K562 (cell line): ENCODE measurements at regions not wholly inside any gene's neighbourhood (a gene's known extent, or its start where the extent isn't known, plus 50 kb on each side); places are given as distances from the start of the nearest gene placed in this dataset.

ENCODE experiments used
- ATAC-seq: fragments of 200-7000 bp; cut with Tn5 transposase; 3 replicates; pipeline ENCODE4 v1.9.1; 2020; ENCODE audit warnings: moderate library complexity
- BruUV-seq: library from RNA; stranded (reverse); fragments of 400-500 nt; replicated peaks from 2 replicates; lab custom pipeline; 2021; lab: Mats Ljungman, UMichigan
- CTCF ChIA-PET: fragments of 300-600 bp; formaldehyde crosslinking; extraction: SDS; loops from one replicate; lab custom pipeline; 2021; ENCODE audit warnings: low intra/inter-chr PET ratio; lab: Yijun Ruan, JAX
- POLR2A ChIA-PET: fragments of 300-600, 350-650 bp; sonication (Branson Sonifier 250); formaldehyde crosslinking; extraction: SDS; loops from one replicate; lab custom pipeline; 2021; ENCODE audit warnings: antibody characterized with exemption, inconsistent platforms; lab: Yijun Ruan, JAX
- DNase-seq, 4 experiments: peaks; one replicate each; pipeline versions ENCODE4 v3.0.0 to v3.0.0-alpha.2; 2011 to 2018; ENCODE audit warnings: low spot score in 3 of 4, mixed read lengths in 3 of 4; ENCODE audit errors: extremely low read depth in 1 of 4
- FAIRE-seq: peaks from 2 replicates; lab custom pipeline; 2011; peaks lifted over from hg19 to GRCh38; lab: Jason Lieb, UNC
- H2AFZ ChIP-seq: 2 replicates; pipeline ENCODE4 v1.6.0; 2011; ENCODE audit warnings: low read depth, low read length, control low read depth, inconsistent platforms
- H3K27ac ChIP-seq: fragments of 200-600 bp; 3 replicates; pipeline ENCODE4 v1.8.0; 2011; ENCODE audit warnings: low read depth, mild to moderate bottlenecking, control low read depth, inconsistent platforms, low read length, moderate library complexity, mixed read lengths; ENCODE audit errors: extremely low read depth
- H3K27me3 ChIP-seq, 2 experiments: fragments of 300-600 bp in 1 of 2; 2 replicates in 1 of 2; 3 replicates in 1 of 2; pipeline versions ENCODE4 v1.6.0 to v1.8.0; 2011; ENCODE audit warnings: inconsistent platforms in 2 of 2, low read length in 2 of 2, mild to moderate bottlenecking in 1 of 2, mixed read lengths in 1 of 2, moderate library complexity in 1 of 2; ENCODE audit not compliant: control insufficient read depth in 2 of 2, insufficient read depth in 2 of 2
- H3K36me3 ChIP-seq: fragments of 300-600 bp; 3 replicates; pipeline ENCODE4 v1.8.0; 2011; ENCODE audit warnings: mild to moderate bottlenecking, low read length, inconsistent platforms; ENCODE audit not compliant: control insufficient read depth, insufficient read depth
- H3K4me1 ChIP-seq, 2 experiments: fragments of 200-600 bp in 1 of 2; replicated peaks in 1 of 2; 2 replicates in 1 of 2; 3 replicates in 1 of 2; pipeline versions ENCODE4 v1.5.1 to v1.8.0; 2011; ENCODE audit warnings: inconsistent platforms in 2 of 2, low read length in 2 of 2, mild to moderate bottlenecking in 1 of 2, mixed read lengths in 1 of 2, moderate library complexity in 1 of 2; ENCODE audit not compliant: control insufficient read depth in 2 of 2, insufficient read depth in 2 of 2
- H3K4me2 ChIP-seq: 2 replicates; pipeline ENCODE4 v1.6.1; 2011; ENCODE audit warnings: low read length, control low read depth, inconsistent platforms, mixed read lengths; ENCODE audit not compliant: insufficient read depth
- H3K4me3 ChIP-seq: fragments of 200-600 bp; sonication (generic), shearing (Covaris generic); 2 replicates; pipeline ENCODE4 v1.5.1; 2016; ENCODE audit warnings: control low read depth, inconsistent platforms
- H3K79me2 ChIP-seq: fragments of 200-600 bp; 3 replicates; pipeline ENCODE4 v1.8.0; 2011; ENCODE audit warnings: low read length, inconsistent platforms; ENCODE audit not compliant: control insufficient read depth, insufficient read depth
- H3K9ac ChIP-seq, 2 experiments: 2 replicates each; pipeline versions ENCODE4 v1.6.0 to v1.6.1; 2011; ENCODE audit warnings: low read depth in 2 of 2, low read length in 2 of 2, control low read depth in 1 of 2, inconsistent platforms in 1 of 2, mild to moderate bottlenecking in 1 of 2, mixed read lengths in 1 of 2; ENCODE audit not compliant: insufficient read depth in 1 of 2
- H3K9me1 ChIP-seq: one replicate; pipeline ENCODE4 v1.6.0; 2011; ENCODE audit warnings: inconsistent platforms, mild to moderate bottlenecking, low read length, moderate library complexity; ENCODE audit not compliant: control insufficient read depth, insufficient read depth
- H3K9me3 ChIP-seq: replicated peaks from 2 replicates; pipeline ENCODE4 v1.5.1; 2011; ENCODE audit warnings: low read depth, low read length, inconsistent platforms; ENCODE audit not compliant: control insufficient read depth, insufficient read depth
- H4K20me1 ChIP-seq: replicated peaks from 2 replicates; pipeline ENCODE4 v1.6.1; 2011; ENCODE audit warnings: low read length, inconsistent platforms, mixed read lengths; ENCODE audit not compliant: control insufficient read depth, insufficient read depth
- ETV5 ChIP-seq: sonication (generic); formaldehyde crosslinking; IDR thresholded peaks from 2 replicates; pipeline ENCODE4 v1.4.0; 2020; ENCODE audit warnings: low read depth, mild to moderate bottlenecking, missing genetic modification reagents
- HSF4 ChIP-seq: fragments of 250-450 bp; sonication (Bioruptor Pico); IDR thresholded peaks from 2 replicates; pipeline ENCODE4 v2.1.2; 2022; ENCODE audit warnings: mild to moderate bottlenecking, moderate library complexity, borderline replicate concordance
- ID3 ChIP-seq, 2 experiments: fragments of 250-450 bp in 1 of 2; fragments of 450-650 bp in 1 of 2; sonication (Bioruptor Pico) in 1 of 2; IDR thresholded peaks; 2 replicates each; pipeline versions ENCODE4 v1.6.1 to v1.8.0; 2016 to 2021; ENCODE audit warnings: mild to moderate bottlenecking in 2 of 2, moderate library complexity in 2 of 2, missing compliant biosample characterization in 1 of 2, missing genetic modification characterization in 1 of 2
- NFATC3 ChIP-seq: fragments of 450-650 bp; IDR thresholded peaks from 2 replicates; pipeline ENCODE4 v1.6.1; 2017; ENCODE audit warnings: mild to moderate bottlenecking
- POU5F1 ChIP-seq: fragments of 150-350 bp; IDR thresholded peaks from 2 replicates; pipeline ENCODE4 v1.6.1; 2014; ENCODE audit warnings: borderline replicate concordance, low read length, low read depth, mild to moderate bottlenecking; ENCODE audit not compliant: partially characterized antibody
- RBBP5 ChIP-seq: fragments of 200-600 bp; sonication (generic); IDR thresholded peaks from 2 replicates; pipeline ENCODE4 v1.6.1; 2012; ENCODE audit warnings: borderline replicate concordance, mild to moderate bottlenecking, low read length, control low read depth, inconsistent platforms; ENCODE audit not compliant: insufficient read depth, poor library complexity, severe bottlenecking
- RBM22 ChIP-seq: fragments of 200-400 bp; formaldehyde crosslinking; IDR thresholded peaks from 2 replicates; pipeline ENCODE4 v1.6.1; 2018; ENCODE audit warnings: low read length, low read depth; ENCODE audit not compliant: poor library complexity, severe bottlenecking
- TSC22D4 ChIP-seq: fragments of 450-650 bp; IDR thresholded peaks from 2 replicates; pipeline ENCODE4 v1.6.1; 2016; ENCODE audit warnings: missing genetic modification characterization, missing biosample characterization, control low read depth
- XRCC3 ChIP-seq: fragments of 450-650 bp; IDR thresholded peaks from 2 replicates; pipeline ENCODE4 v1.6.1; 2017; ENCODE audit warnings: mild to moderate bottlenecking, moderate library complexity
- WGBS: fragments of 100-300 bp; shearing (Covaris generic); methylation state at CpG from one replicate; pipeline ENCODE4 v1.1.6; 2016; ENCODE audit warnings: low coverage, mixed read lengths; ENCODE audit not compliant: insufficient coverage; ENCODE audit errors: missing lambda C conversion rate; 5-methylcytosine and 5-hydroxymethylcytosine counted together
- in situ Hi-C: fragments of 300-500 bp; cut with MboI; formaldehyde crosslinking; loops from 4 replicates; pipeline ENCODE4 v1.15.0; 2018; ENCODE audit warnings: inconsistent platforms, mixed read lengths
- intact Hi-C: fragments of 100-400 bp; cut with micrococcal nuclease; formaldehyde crosslinking; loops from 2 replicates; pipeline ENCODE4 v1.14.2; 2022

DNA sequence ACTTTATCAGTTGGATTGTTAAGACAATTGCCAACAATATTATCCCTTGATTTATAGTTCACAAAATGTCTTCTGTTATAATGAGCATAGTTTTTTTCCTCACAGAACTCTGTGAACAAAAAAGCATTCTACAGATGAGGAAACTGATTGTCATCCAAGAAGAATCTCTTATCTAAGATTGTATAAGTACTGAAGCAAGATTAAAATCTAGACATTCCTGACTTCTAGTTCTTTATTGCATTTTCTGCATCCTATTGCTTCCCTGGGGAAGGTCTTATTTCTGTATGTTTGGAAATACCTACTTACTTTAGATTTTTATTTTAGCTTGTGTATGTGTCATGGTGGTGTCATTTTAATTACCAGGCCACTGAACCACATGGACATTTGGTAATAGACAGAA lies 884.9 kb upstream of the WWC1 start (continued):
- TF ChIP-seq ID3 (CRISPR knock-in tag; IDR thresholded peaks at IDR 0.05) (no peak), ID3 (tag; IDR thresholded peaks at IDR 0.05) (no peak), HSF4 (CRISPR knock-in tag) (no peak)

- Histone ChIP-seq H4K20me1 (no peaks in the 10 kb centered on the region), H3K4me2 (no peak overlapping the region), H3K9me1 (no peaks in the 10 kb centered on the region), H3K4me1 (no peaks in the 10 kb centered on the region), H3K27me3 (no peaks in the 10 kb centered on the region), H3K36me3 (no peaks in the 10 kb centered on the region), H3K27ac (no peak overlapping the region), H3K79me2 (no peaks in the 10 kb centered on the region), H2AFZ (no peak overlapping the region), H3K4me3 (no peak overlapping the region), H3K9me3 (no peaks in the 10 kb centered on the region), H3K9ac (no peak overlapping the region)
- no peak for ATAC-seq
- BruUV-seq, result no TSS peak
- 0% methylated on average over 1 of the region's 1 CpG for WGBS
- ChIA-PET POLR2A (no interaction called here), CTCF (no interaction called here)
- intact Hi-C loops, result no loop called here
- FAIRE-seq, result no peak
- no peak for TF ChIP-seq NFATC3
- TF ChIP-seq ETV5 (CRISPR knock-in tag), result no peak
- TF ChIP-seq XRCC3, result no peak
- TF ChIP-seq RBBP5, result no peak
- no peak for TF ChIP-seq POU5F1
- no peak for TF ChIP-seq TSC22D4
- TF ChIP-seq RBM22, result no peak
- no peak for DNase-seq
- in situ Hi-C loops, result no loop called here
Observed at GRCh38 chr5:167412556-167412955, 878.9 kb upstream of the WWC1 start.
